AG09319 (cell line): ENCODE measurements at regions not wholly inside any gene's neighbourhood (a gene's known extent, or its start where the extent isn't known, plus 50 kb on each side); places are given as distances from the start of the nearest gene placed in this dataset.

Experiments
- DNase-seq: peaks from one replicate; pipeline ENCODE4 v3.0.0-alpha.2; 2010; ENCODE audit warnings: low read depth; ENCODE audit errors: extremely low read depth
- CTCF ChIP-seq: IDR thresholded peaks from 2 replicates; pipeline ENCODE4 v1.5.1; 2011; ENCODE audit warnings: low read depth, mild to moderate bottlenecking, inconsistent platforms, low read length, moderate library complexity

GRCh38 chr6:7050004-7050403, 57.8 kb upstream of the RREB1 start:
- no peak for TF ChIP-seq CTCF
- DNase-seq: no peak

GRCh38 chr6:7050872-7051779, 56.6 kb upstream of the RREB1 start:
- no peak for TF ChIP-seq CTCF
- no peak for DNase-seq

- DNase-seq: no peak
- TF ChIP-seq CTCF: no peak
Measured at GRCh38 chr6:7051780-7052442, 55.9 kb upstream of the RREB1 start.

GRCh38 chr6:7052443-7053011, 55.2 kb upstream of the RREB1 start:
- no peak for DNase-seq
- no peak for TF ChIP-seq CTCF

GRCh38 chr6:7053125-7053774, 54.5 kb upstream of the RREB1 start:
- TF ChIP-seq CTCF: no peak
- DNase-seq: no peak
